PC-9 (cell line): ENCODE measurements at regions not wholly inside any gene's neighbourhood (a gene's known extent, or its start where the extent isn't known, plus 50 kb on each side); places are given as distances from the start of the nearest gene placed in this dataset.

ENCODE experiments used
- CTCF ChIP-seq: fragments of 200-600 bp; sonication (generic); conservative IDR thresholded peaks from 2 replicates; pipeline ENCODE4 v1.6.1; 2017; ENCODE audit warnings: mixed run types, antibody characterized with exemption, mild to moderate bottlenecking, moderate library complexity
- EZH2 ChIP-seq: fragments of 200-600 bp; sonication (generic); IDR thresholded peaks from 2 replicates; pipeline ENCODE4 v1.8.0; 2017; ENCODE audit warnings: antibody characterized with exemption, low read depth

DNA sequence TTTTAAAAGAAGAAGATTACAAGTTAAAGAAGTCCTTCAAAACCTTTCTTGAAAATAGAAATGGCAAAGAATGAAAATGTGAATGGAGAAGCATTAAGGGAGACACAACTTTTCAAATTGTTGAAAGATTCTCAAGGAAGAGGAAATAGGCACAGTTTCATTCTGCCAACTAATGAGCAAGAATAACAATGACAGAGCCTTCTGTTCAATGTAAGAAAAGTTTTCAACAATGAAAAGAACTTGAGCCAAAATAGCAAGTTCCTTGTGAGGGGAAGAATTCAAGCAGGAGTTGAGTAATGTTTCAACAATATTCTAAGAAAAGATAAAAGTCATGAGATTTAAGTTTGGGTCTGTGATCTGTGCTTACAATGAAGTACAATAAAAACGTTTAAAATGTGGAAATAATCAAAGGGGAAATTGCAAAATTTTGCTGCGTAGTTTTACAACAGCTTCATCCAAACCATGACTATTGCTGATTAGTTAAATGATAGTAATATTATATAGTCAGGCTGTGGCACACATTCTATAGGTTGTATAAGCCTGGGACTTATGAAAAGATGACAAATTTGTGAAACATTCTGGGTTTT is 122.6 kb downstream of the METTL4 start:
- TF ChIP-seq CTCF (no peak), EZH2 (no peak)
